C4-2B (cell line): ENCODE measurements at regions not wholly inside any gene's neighbourhood (a gene's known extent, or its start where the extent isn't known, plus 50 kb on each side); places are given as distances from the start of the nearest gene placed in this dataset.

ENCODE experiments used
- CTCF ChIP-seq: fragments of 450-650 bp; conservative IDR thresholded peaks from 2 replicates; pipeline ENCODE4 v1.5.1; 2017; ENCODE audit warnings: mild to moderate bottlenecking
- ZFX ChIP-seq: fragments of 450-650 bp; IDR thresholded peaks from 2 replicates; pipeline ENCODE4 v1.6.1; 2017

- TF ChIP-seq CTCF (no peak), ZFX (no peak)
These were observed 350.8 kb upstream of the ID2 start for GRCh38 chr2:8331068-8331467.
